ENCODE measurements at regions not wholly inside any gene's neighbourhood (a gene's known extent, or its start where the extent isn't known, plus 50 kb on each side); places are given as distances from the start of the nearest gene placed in this dataset.
"Not testable (repeated sequence)": the region's sequence is repeated elsewhere in the genome, so short reads cannot be mapped to it uniquely, and the experiment has no call there.

DNA sequence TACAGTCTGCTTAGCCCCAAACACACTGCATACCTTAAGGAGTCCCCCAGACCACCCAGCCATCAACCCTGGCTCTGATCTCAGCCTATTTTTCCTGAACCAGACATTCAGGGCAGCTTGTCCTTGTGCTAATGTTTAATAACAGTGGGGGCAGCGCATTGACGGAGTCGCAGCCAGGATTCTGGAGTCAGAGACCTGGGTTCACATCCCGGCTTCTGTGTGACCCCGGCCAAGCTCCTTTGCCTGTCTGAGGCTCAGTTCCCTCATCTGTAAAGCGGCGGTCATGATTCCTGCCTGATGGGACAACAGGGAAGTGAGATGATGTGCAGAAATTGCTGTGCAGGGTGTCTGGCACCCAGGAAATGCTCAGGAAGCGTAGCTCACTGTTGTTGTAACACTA, 63.1 kb downstream of the MATN1 start:
- DNase-seq = no peak

DNA sequence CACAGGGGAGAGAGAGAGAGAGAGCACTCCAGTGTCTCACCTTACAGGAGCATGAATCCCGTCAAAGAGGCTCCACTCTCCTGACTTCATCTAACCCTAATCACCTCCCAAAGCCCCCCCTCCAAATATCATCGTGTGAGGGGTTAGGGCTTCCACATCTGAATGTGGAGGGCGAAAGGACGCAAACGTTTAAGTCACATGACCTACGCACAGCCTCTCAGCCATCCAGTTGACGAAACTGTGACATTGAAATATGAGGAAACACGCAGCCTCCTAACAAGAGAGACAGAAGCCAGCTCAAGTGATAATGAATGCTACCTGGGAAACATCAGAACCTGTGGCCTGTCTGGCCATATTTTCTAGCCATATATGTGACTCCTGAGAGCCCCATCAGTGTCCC, 63.7 kb downstream of the MATN1 start:
- no peak for DNase-seq

DNA sequence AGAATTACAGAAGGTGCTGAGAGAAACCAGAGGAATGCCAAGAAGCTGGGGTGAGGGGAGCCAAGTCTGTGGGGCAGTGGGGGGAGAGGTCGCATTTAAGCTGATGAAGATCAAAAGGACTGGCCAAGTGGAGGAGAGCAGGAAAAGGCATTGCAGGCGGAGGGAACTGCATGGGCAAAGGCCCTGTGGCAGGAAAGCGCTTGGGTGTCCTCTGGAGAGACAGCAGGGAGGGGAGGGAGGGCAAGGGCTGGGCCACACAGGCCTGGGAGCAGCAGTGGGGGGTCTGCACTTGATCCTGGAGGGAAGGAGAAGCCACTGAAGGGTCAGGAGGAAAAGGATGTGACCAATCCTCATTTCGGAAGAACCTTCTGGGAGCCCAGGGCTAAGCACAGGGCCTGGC, 65.0 kb downstream of the MATN1 start:
- DNase-seq = not testable (repeated sequence)

DNA sequence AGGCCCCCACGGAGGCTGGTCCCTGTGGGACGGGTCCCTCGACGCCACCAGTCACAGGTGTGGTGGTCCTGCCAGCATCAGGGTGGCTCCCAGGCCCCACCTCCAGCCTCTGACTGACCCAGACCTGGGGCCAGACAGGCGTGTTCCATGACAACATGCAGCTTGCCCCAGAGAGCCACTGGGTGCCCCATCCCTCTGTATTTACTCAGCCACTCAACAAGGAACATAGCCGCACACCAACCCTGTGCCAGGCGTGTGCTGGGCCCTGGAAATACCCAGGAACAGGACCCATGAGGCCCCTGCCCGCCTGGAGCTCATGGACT, 65.4 kb downstream of the MATN1 start:
- DNase-seq = no peak

- DNase-seq = no peak
Observed at GRCh38 chr1:30657131-30658013, 66.0 kb downstream of the MATN1 start.

DNA sequence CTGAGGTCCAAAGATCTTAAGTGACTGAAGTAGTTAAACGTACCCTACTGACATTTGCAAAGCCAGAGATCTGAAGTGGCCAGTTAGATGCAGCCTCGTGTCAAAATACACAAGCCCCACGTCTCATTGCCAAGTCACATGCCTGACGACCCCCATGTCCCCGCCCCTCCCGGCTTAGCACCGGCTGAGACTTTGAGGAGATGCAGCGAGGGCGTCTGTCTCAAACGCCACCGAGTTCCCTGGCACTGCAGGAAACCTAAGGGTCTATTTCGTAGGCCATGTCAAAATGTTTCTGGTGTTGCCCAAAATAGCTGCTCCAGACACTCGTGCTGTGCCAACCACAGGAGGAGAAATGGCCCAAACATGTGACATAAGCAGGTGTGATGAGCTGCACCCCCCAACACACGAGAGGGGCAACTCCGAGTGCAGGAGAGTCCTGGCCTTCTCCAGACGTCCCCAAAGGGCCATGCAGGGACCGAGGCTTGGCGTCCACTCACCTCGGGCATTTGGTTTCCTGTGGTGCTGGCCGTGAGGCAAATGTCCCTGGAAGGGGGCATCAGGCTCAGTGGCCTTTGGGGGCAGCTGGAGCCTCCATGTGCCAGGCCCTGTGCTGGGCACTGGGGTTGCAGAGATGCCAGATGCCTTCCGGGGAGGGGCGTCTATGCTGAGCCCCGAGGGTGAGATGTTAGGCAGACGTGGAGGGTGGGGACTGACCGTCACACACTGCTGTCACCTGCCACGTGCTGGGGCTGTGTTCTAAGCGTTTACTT, 67.0 kb downstream of the MATN1 start:
- no peak for DNase-seq

GRCh38 chr1:30655672-30656071, 67.7 kb downstream of the MATN1 start:
- DNase-seq = no peak

DNA sequence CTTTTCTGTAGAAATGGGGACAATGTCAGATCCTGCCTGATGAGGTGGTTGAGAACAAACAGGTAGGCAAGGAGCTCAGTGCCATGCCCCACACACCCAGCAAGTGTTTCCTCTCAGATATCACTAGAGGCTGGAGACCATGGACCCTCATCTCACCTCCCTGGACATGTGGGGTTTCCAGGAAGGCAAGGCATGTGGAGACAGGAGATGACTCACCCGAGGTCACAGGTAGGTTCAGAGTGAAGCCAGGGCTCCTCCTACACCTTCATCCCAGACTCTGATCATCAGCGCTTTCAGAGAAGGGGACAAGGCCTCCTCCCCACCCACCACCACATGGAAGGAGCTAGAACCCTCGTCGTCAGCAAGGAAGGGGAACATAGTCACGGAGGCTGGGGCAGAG, 69.2 kb downstream of the MATN1 start:
- no peak for DNase-seq

DNA sequence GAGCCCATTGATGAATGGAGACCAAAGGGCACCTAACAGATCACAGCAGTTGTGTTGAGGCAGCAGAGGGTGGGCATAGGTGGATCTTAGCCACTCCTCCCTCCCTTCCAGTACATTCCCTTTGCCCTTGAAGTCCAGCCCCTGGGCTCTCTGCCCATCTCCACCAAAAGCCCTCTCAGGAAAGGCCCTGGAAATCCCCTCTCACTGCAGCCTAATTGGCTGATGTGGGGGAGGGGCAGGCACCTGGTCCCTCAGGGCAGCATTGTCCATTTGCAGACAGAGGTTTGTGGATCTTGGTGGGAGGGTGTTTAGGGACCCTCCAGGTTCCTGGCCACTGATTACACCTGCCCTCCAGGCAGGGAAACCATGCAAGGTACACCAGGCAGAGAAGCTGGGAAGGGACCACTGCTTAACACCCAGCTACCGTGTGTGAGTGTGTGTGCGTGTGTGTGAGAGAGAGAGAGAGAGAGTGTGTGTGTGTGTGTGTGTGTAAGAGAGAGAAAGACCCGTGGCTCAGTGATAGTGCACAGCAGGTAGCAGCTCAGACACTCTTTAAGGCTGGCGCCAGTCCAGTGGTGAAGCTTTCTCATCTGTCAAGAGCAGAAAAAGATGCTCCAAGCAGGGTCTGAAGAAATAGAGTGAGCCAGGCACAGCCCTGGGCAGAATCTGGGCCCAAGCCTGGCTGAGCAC, 71.1 kb downstream of the MATN1 start:
- no peak for DNase-seq

- not testable (repeated sequence) for DNase-seq
Observed at GRCh38 chr1:30651395-30651794, 72.0 kb downstream of the MATN1 start.

DNA sequence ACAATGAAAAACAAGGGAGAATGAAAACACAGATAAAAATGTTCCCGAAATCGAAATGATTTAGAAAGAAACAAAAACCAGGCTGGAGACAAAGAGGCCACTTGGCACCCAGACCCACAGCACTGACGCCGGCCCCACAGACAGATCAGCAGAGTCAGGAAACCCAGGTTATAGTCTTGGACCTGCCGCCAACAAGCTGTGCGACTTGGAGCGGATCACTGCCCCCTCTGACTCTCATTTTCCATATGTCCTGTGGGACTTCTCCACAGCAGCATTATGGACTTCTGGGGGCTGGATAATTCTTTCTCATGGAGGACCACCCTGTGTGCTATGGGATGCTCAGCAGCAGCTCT, 72.4 kb downstream of the MATN1 start:
- DNase-seq = no peak

DNA sequence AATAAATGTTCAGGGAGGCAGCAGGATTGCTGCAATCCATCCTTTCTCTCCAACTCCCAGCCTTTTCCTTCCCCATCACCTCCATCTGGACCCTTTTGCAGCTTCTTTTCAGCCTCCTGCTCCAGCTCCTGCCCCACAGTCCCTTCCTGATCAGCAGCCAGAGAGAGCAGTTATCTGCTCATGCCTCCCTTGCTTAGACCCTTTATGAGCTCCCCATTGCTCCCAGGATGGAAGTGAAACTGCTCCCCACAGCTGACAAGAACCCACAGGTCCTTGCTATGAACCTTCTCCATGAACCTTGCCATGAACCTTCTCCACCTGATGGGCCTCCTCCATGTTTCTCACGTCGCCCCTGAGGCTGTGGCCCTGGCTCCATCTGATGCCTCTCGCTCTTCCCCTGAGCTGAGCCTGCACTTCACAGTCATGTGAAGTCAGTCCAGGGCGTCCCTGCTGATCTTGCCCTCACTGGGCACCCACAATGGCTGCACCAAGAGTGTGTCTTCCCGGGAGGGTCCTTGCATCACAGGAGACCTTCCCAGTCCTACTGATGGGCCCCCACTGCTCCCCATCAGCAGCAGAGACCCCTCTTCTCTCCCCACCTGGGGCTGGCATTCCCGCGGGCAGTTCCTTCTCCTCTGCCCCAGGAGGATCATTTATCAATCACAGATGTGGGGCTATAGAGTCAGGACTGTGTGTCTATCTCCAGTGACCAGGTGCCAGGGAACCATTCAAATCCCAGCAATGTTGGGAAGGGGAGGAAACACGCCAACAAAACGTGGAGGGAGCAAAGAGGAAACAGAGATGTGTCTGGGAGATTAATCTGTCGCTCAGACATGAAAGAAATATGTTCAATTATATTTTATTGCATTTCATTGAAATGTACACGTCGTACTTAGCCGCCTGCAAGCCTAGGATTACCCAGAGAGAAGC, 73.1 kb downstream of the MATN1 start:
- no peak for DNase-seq

GRCh38 chr1:30649321-30649991, 73.9 kb downstream of the MATN1 start:
- no peak for DNase-seq

DNA sequence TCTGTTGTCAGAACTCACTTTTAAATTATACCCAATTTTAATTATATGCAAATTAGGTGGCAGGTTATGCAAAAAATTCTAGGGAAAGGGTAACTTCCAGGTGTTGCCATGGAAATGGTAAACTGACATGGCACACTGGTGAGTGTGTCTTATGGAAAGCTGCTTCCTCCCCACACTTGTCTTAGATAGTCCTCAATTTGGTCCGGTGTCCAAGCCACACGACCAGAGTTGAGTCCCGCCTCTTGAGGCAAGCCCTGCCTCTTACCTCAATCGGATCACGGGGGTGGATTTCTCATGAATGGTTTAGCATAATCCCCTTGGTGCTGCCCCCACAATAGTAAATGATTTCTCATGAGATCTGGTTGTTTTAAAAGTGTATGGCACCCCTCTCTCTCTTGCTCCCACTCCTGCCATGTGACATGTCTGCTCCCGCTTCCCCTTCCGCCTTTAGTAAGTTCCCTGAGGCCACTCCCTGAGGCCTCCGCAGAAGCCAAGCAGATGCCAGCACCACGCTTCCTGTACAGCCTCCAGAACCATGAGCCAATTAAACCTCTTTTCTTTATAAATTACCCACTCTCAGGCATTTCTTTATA, 74.9 kb downstream of the MATN1 start:
- DNase-seq = no peak

- DNase-seq = no peak
Observed at GRCh38 chr1:30645807-30646206, 77.6 kb downstream of the MATN1 start.

DNA sequence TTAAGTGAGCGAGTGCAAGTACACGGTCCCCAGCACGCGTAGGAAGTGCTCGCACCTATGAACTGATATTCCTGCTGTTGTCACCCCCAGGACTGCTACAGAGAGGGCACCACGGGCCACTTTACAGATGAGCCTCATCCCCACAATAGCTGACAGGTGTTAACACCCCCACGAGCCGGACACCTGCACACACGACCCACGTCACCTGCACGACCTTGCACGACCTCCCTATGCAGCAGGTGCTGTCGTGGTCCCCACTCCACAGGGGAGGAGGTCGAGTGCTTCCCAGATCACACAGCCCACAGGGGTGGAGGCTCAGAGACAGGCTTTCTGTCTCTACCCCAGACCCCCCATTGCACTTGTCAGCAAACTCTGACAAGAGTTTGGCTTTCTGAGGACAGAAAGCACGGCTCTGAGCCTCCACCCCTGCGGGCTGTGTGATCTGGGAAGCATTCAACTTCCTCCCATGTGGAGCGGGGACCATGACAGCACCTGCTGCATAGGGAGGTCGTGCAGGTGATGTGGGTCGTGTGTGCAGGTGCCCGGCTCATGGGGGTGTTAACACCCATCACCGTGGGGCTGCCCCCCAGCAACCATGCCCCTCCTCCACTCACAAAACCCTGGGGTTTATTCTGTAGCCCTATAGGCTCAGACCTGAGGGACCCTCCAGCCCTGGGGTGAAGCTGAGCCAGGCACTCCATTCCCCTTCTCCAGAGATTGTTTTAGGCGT, 80.8 kb downstream of the MATN1 start:
- no peak for DNase-seq

DNA sequence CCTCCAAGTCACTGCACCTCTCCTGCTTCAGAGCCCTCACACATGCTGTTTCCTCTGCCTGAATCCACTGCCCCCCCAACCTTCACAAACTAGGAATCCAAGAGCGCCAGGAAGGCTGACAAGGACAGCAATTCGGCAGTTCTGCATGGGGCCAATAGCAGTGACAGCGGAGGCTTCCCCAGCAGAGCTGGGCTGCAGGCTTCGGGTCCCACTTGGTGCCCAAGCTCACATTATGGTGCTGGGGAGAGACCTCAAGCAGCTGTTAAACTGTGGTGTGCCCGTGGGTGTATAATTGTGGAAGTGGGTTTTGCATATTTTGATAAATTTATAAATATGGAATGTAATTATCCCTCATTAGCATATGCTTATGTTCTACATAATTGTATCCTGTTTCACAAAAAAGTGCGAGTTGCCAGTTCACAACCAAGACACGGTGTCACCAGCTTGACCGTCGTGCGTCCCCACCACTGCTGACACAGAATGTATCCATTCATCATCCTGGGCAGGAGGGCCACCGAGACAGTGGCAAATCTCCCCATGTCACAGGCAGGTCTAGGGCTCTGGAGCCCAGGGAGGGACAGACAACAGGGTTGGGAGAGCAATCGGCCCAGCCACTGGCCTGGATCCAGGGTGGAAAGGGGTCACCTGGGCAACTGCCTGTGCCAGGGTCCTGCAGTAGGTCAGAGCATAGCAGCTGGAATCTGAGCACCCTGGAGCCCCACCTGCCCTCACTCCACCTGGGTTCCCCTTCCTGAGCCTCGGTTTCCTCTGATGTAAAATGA, 81.6 kb downstream of the MATN1 start:
- DNase-seq = no peak

GRCh38 chr1:30639881-30640452, 83.4 kb downstream of the MATN1 start:
- DNase-seq = no peak

GRCh38 chr1:30638811-30639210, 84.6 kb downstream of the MATN1 start:
- DNase-seq = no peak

- DNase-seq = no peak
Observed at GRCh38 chr1:30638086-30638485, 85.3 kb downstream of the MATN1 start.

Measured in activated CD8-positive, alpha-beta memory T cell treated with anti-CD3 and anti-CD28 coated beads for 24 hours (primary cell).